Aorta (tissue), 5 donors: ENCODE measurements at regions not wholly inside any gene's neighbourhood (a gene's known extent, or its start where the extent isn't known, plus 50 kb on each side); places are given as distances from the start of the nearest gene placed in this dataset.
"Not testable (repeated sequence)": the region's sequence is repeated elsewhere in the genome, so short reads cannot be mapped to it uniquely, and the experiment has no call there.

Experiments used
- ATAC-seq: fragments of 200-7000 bp; cut with Tn5 transposase; one replicate; pipeline ENCODE4 v1.9.1; 2022; ENCODE audit warnings: moderate library complexity; ENCODE audit not compliant: low FRiP score
- DNase-seq, 2 donors: peaks; one replicate each; pipeline ENCODE4 v3.0.0-alpha.2; 2020
- H3K27ac ChIP-seq, 2 donors: one replicate each; pipeline ENCODE4 v1.5.1; 2013; ENCODE audit warnings: low read length in 2 of 2, mild to moderate bottlenecking in 2 of 2, moderate library complexity in 2 of 2, control low read depth in 1 of 2, inconsistent platforms in 1 of 2, low read depth in 1 of 2
- H3K27me3 ChIP-seq, 2 donors: one replicate each; pipeline ENCODE4 v1.6.1; 2013; ENCODE audit warnings: control low read depth in 1 of 2, low read length in 1 of 2, mild to moderate bottlenecking in 1 of 2, moderate library complexity in 1 of 2; ENCODE audit not compliant: insufficient read depth in 2 of 2, control insufficient read depth in 1 of 2
- H3K36me3 ChIP-seq, 2 donors: one replicate each; pipeline ENCODE4 v1.6.1; 2013; ENCODE audit warnings: control low read depth in 1 of 2, low read length in 1 of 2, mild to moderate bottlenecking in 1 of 2; ENCODE audit not compliant: insufficient read depth in 2 of 2, control insufficient read depth in 1 of 2
- H3K4me1 ChIP-seq, 2 donors: one replicate each; pipeline ENCODE4 v1.6.1; 2013; ENCODE audit warnings: low read length in 2 of 2, control low read depth in 1 of 2, mild to moderate bottlenecking in 1 of 2, moderate library complexity in 1 of 2; ENCODE audit not compliant: insufficient read depth in 2 of 2, control insufficient read depth in 1 of 2
- H3K4me3 ChIP-seq, 2 donors: one replicate each; pipeline ENCODE4 v1.5.1; 2013; ENCODE audit warnings: low read length in 2 of 2, control low read depth in 1 of 2, mild to moderate bottlenecking in 1 of 2
- H3K9me3 ChIP-seq: one replicate; pipeline ENCODE4 v1.6.1; 2013; ENCODE audit warnings: mild to moderate bottlenecking, low read length; ENCODE audit not compliant: control insufficient read depth
- WGBS, 2 donors: extraction: QIAGEN DNeasy Blood & Tissue Kit; methylation state at CpG; one replicate each; pipeline ENCODE4 v1.1.7; 2013; 5-methylcytosine and 5-hydroxymethylcytosine counted together
- intact Hi-C, 2 donors: fragments of 100-400 bp; cut with DNase I; formaldehyde crosslinking; loops; one replicate each; pipeline versions ENCODE4 v1.14.2 to v1.15.0; 2022
- donor health status: healthy with polysubstance abuse.
- donor health status: Bipolar disorder and iron deficiency.
- donor health status: DM: no; HTN: no; CAD: no.
- donor health status: DM: no; HTN: no; CAD: no.
- donor health status: DM: yes; HTN: yes; CAD: no.

DNA sequence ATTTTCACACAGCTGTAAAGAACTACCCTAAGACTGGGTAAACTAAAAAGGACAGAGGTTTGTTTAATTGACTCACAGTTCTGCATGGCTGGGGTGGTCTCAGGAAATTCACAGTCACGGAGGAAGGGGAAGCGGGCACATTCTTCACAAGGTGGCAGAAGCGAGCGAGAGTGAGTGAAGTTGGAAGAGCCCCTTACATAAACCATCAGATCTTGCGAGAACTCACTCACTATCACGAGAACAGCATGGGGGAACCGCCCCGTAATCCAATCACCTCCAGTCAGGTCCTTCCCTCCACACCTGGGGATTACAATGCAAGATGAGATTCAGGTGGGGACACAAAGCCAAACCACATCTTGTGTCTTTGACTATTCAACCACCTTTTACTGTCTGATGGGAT is 700.5 kb downstream of the TENT5A start:
- Histone ChIP-seq H3K4me1 (no peaks in the 10 kb centered on the region), H3K27me3 (no peaks in the 10 kb centered on the region), H3K27ac (no peak overlapping the region), H3K9me3 (no peaks in the 10 kb centered on the region), H3K36me3 (no peaks in the 10 kb centered on the region), H3K4me3 (no peak overlapping the region)
- ATAC-seq (no peak), DNase-seq (no peak)
- intact Hi-C loops = no loop called here
- 90 to 97% methylated on average over 8 of the region's 8 CpGs for WGBS, 2 donors

- no peaks in the 10 kb centered on the region for H3K9me3 ChIP-seq
- ATAC-seq (no peak), DNase-seq (no peak)
- no peak overlapping the region for H3K27ac ChIP-seq
- no peaks in the 10 kb centered on the region for H3K36me3 ChIP-seq
- intact Hi-C loops = no loop called here
- H3K4me3 ChIP-seq = no peak overlapping the region
- WGBS, 2 donors = 56 to 63% methylated on average over 2 of the region's 2 CpGs
- no peaks in the 10 kb centered on the region for H3K4me1 ChIP-seq
- H3K27me3 ChIP-seq = no peaks in the 10 kb centered on the region
Measured at GRCh38 chr6:81049425-81050042, 702.9 kb downstream of the TENT5A start.

- Histone ChIP-seq H3K27me3 (no peaks in the 10 kb centered on the region), H3K36me3 (no peaks in the 10 kb centered on the region), H3K27ac (no peak overlapping the region), H3K4me3 (no peak overlapping the region), H3K9me3 (no peaks in the 10 kb centered on the region), H3K4me1 (no peaks in the 10 kb centered on the region)
- ATAC-seq = no peak
- 16 to 26% methylated on average over 2 of the region's 2 CpGs for WGBS, 2 donors
- no peak for DNase-seq
- intact Hi-C loops = no loop called here
Measured at GRCh38 chr6:81031416-81031815, 721.1 kb downstream of the TENT5A start.

GRCh38 chr6:81026041-81026553 is 726.4 kb downstream of the TENT5A start:
- Histone ChIP-seq H3K4me3 (no peak overlapping the region), H3K36me3 (no peaks in the 10 kb centered on the region), H3K27ac (no peak overlapping the region), H3K27me3 (no peaks in the 10 kb centered on the region), H3K4me1 (no peaks in the 10 kb centered on the region), H3K9me3 (no peaks in the 10 kb centered on the region)
- ATAC-seq (no peak), DNase-seq (no peak)
- 74 to 75% methylated on average over 2 of the region's 2 CpGs for WGBS, 2 donors
- intact Hi-C loops = no loop called here

DNA sequence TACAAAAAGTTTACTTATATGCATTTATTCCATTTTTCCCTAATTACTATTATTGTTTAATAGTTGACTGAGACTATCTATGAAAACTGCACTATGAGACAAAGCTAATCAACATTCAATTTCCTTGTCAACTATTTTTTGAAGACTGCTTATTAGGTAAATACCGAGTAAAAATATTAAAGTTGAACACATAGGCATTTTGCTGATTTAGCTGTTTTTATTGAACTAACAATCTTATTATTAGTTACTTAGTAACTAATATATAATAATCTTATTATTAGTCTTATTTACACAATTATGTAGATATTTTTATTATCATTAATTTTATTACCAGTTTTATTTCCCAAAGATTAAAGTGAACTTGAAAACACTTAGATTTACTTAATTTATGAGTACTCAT is 728.8 kb downstream of the TENT5A start:
- WGBS, 2 donors = 90 to 96% methylated on average over 1 of the region's 1 CpG
- Histone ChIP-seq H3K4me1 (no peaks in the 10 kb centered on the region), H3K4me3 (no peak overlapping the region), H3K9me3 (peaks cover 2% of the 10 kb centered on the region), H3K27me3 (no peaks in the 10 kb centered on the region), H3K36me3 (no peaks in the 10 kb centered on the region), H3K27ac (no peak overlapping the region)
- intact Hi-C loops = no loop called here
- ATAC-seq = no peak
- no peak for DNase-seq

DNA sequence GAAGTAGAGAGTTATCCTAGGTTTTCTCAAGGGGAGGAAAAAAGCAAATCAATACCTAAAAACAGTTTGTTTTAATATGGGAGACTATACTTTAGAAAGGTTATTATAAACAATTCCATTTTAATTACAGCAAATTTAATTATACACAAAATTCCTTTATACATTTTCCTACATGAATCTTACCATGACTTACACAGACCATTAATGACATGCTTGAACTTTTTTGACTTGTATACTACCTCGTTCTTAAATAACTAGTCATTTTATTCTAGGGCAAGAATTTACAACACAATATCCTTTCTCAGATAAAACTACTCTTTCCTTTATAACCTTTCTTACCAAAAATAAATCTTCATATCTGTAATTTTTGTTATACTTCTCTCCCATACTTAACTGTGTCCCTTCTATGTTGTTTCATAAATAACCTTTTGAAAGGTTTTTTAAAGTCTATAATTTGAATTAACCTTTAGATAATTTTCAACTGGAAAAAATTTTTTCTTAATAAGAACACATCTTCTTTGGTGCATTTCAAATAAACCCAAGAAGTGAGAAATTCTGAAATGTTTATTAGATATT is 729.4 kb downstream of the TENT5A start:
- 64 to 66% methylated on average over 1 of the region's 1 CpG for WGBS, 2 donors
- H3K4me3 ChIP-seq = no peak overlapping the region
- ATAC-seq (no peak), DNase-seq (no peak)
- H3K9me3 ChIP-seq = peaks cover 2% of the 10 kb centered on the region
- intact Hi-C loops = no loop called here
- no peaks in the 10 kb centered on the region for H3K27me3 ChIP-seq
- H3K27ac ChIP-seq = no peak overlapping the region
- H3K36me3 ChIP-seq = no peaks in the 10 kb centered on the region
- H3K4me1 ChIP-seq = no peaks in the 10 kb centered on the region

GRCh38 chr6:81017586-81017985 is 734.9 kb downstream of the TENT5A start:
- intact Hi-C loops, H3K27me3 ChIP-seq, H3K27ac ChIP-seq, H3K4me3 ChIP-seq, ATAC-seq, DNase-seq, H3K4me1 ChIP-seq, H3K36me3 ChIP-seq, H3K9me3 ChIP-seq: not testable (repeated sequence)
- 92 to 94% methylated on average over 6 of the region's 6 CpGs for WGBS, 2 donors

DNA sequence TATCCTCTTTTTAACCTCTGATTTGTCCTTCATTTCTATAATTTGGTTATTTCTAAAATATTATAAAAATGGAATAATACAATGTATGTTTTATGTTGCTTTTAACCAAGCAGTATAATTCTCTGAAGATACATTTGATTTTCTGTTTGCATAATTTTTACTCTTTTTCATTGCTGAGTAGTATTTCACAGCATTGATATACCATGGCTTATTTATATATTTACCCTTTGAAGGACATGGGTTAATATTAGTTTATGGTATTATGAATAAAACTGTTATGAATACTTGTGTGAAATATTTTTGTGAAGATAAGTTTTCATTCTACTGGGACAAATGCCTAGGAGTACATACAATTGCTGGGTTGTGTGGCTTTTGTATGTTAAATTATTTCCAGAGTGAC is 748.6 kb downstream of the TENT5A start:
- intact Hi-C loops = no loop called here

GRCh38 chr6:81003156-81003555 is 749.3 kb downstream of the TENT5A start:
- H3K36me3 ChIP-seq = no peaks in the 10 kb centered on the region
- no peak overlapping the region for H3K27ac ChIP-seq
- H3K4me1 ChIP-seq = no peaks in the 10 kb centered on the region
- intact Hi-C loops = no loop called here
- H3K27me3 ChIP-seq = no peaks in the 10 kb centered on the region
- H3K4me3 ChIP-seq = no peak overlapping the region
- DNase-seq = no peak
- no peaks in the 10 kb centered on the region for H3K9me3 ChIP-seq
- WGBS, 2 donors = 72 to 79% methylated on average over 2 of the region's 2 CpGs
- no peak for ATAC-seq

More for the DNA sequence above, 748.6 kb downstream of the TENT5A start:
- Histone ChIP-seq H3K4me1 (no peaks in the 10 kb centered on the region), H3K4me3 (no peak overlapping the region), H3K36me3 (no peaks in the 10 kb centered on the region), H3K27me3 (no peaks in the 10 kb centered on the region), H3K27ac (no peak overlapping the region), H3K9me3 (no peaks in the 10 kb centered on the region)
- no peak for DNase-seq
- no peak for ATAC-seq
